CD14-positive monocyte (primary cell): ENCODE measurements at regions not wholly inside any gene's neighbourhood (a gene's known extent, or its start where the extent isn't known, plus 50 kb on each side); places are given as distances from the start of the nearest gene placed in this dataset.

ENCODE experiments used
- DNase-seq, 3 donors: peaks; one replicate each; pipeline ENCODE4 v3.0.0-alpha.2; 2011 to 2022
- H2AFZ ChIP-seq: 2 replicates; pipeline ENCODE4 v1.6.0; 2012; ENCODE audit warnings: mild to moderate bottlenecking, low read depth, low read length, inconsistent platforms; ENCODE audit not compliant: insufficient read depth, poor library complexity, severe bottlenecking
- H3K27ac ChIP-seq, 2 donors: 1 replicate in 1 of 2; 2 replicates in 1 of 2; pipeline ENCODE4 v1.5.1; 2012 to 2013; ENCODE audit warnings: low read length in 2 of 2, control low read depth in 1 of 2, inconsistent platforms in 1 of 2, low read depth in 1 of 2, mild to moderate bottlenecking in 1 of 2
- H3K27me3 ChIP-seq, 2 donors: one replicate each; pipeline versions ENCODE4 v1.6.0 to v1.6.1; 2011 to 2013; ENCODE audit warnings: low read length in 2 of 2; ENCODE audit not compliant: control insufficient read depth in 2 of 2, insufficient read depth in 2 of 2
- H3K36me3 ChIP-seq, 2 donors: replicated peaks in 1 of 2; 1 replicate in 1 of 2; 2 replicates in 1 of 2; pipeline versions ENCODE4 v1.5.1 to v1.6.1; 2012 to 2013; ENCODE audit warnings: low read length in 2 of 2, control low read depth in 1 of 2, inconsistent platforms in 1 of 2, mild to moderate bottlenecking in 1 of 2; ENCODE audit not compliant: insufficient read depth in 2 of 2, control insufficient read depth in 1 of 2
- H3K4me1 ChIP-seq, 2 donors: 1 replicate in 1 of 2; 2 replicates in 1 of 2; pipeline versions ENCODE4 v1.5.1 to v1.6.1; 2012 to 2013; ENCODE audit warnings: low read length in 2 of 2, control low read depth in 1 of 2, inconsistent platforms in 1 of 2, mild to moderate bottlenecking in 1 of 2, moderate library complexity in 1 of 2; ENCODE audit not compliant: insufficient read depth in 2 of 2, control insufficient read depth in 1 of 2
- H3K4me2 ChIP-seq: replicated peaks from 2 replicates; pipeline ENCODE3; 2012; ENCODE audit warnings: low read length, moderate library complexity, mild to moderate bottlenecking; ENCODE audit not compliant: poor library complexity, severe bottlenecking; ENCODE audit errors: extremely low read depth
- H3K4me3 ChIP-seq, 3 experiments: fragments of 200-600 bp in 1 of 3; sonication (generic) in 1 of 3; replicated peaks in 1 of 3; 1 replicate in 2 of 3; 2 replicates in 1 of 3; pipeline ENCODE4 v1.5.1; 2011 to 2013; ENCODE audit warnings: low read length in 3 of 3, mild to moderate bottlenecking in 3 of 3, control low read depth in 2 of 3, low read depth in 2 of 3, inconsistent platforms in 1 of 3, moderate library complexity in 1 of 3
- H3K79me2 ChIP-seq: 2 replicates; pipeline ENCODE4 v1.6.0; 2012; ENCODE audit warnings: mild to moderate bottlenecking, control low read depth, inconsistent platforms, low read length, moderate library complexity; ENCODE audit not compliant: insufficient read depth
- H3K9ac ChIP-seq: 2 replicates; pipeline ENCODE4 v1.6.0; 2017; ENCODE audit warnings: low read length, mild to moderate bottlenecking; ENCODE audit not compliant: insufficient read depth, poor library complexity, severe bottlenecking
- H3K9me3 ChIP-seq, 2 donors: replicated peaks in 1 of 2; 1 replicate in 1 of 2; 2 replicates in 1 of 2; pipeline versions ENCODE4 v1.5.1 to v1.6.1; 2012 to 2013; ENCODE audit warnings: low read length in 2 of 2, control low read depth in 1 of 2; ENCODE audit not compliant: control insufficient read depth in 1 of 2, insufficient read depth in 1 of 2
- H4K20me1 ChIP-seq: 2 replicates; pipeline ENCODE4 v1.6.0; 2012; ENCODE audit warnings: mild to moderate bottlenecking, low read length, control low read depth, moderate library complexity; ENCODE audit not compliant: insufficient read depth
- H3K27ac Mint-ChIP-seq, 7 donors: one replicate each; pipeline ENCODE4 v1.8.0; 2020; ENCODE audit warnings: mild to moderate bottlenecking in 7 of 7, mixed read lengths in 7 of 7, moderate library complexity in 6 of 7, inconsistent platforms in 2 of 7
- H3K27me3 Mint-ChIP-seq, 3 donors: one replicate each; pipeline ENCODE4 v1.8.0; 2021 to 2022; ENCODE audit warnings: low read depth in 3 of 3, mild to moderate bottlenecking in 3 of 3, mixed read lengths in 3 of 3, moderate library complexity in 3 of 3, inconsistent platforms in 1 of 3
- H3K36me3 Mint-ChIP-seq, 2 donors: one replicate each; pipeline ENCODE4 v1.8.0; 2020; ENCODE audit warnings: mixed read lengths in 2 of 2, inconsistent platforms in 1 of 2, mild to moderate bottlenecking in 1 of 2
- H3K4me1 Mint-ChIP-seq: one replicate; pipeline ENCODE4 v1.8.0; 2020; ENCODE audit warnings: mild to moderate bottlenecking, mixed read lengths
- H3K4me3 Mint-ChIP-seq, 2 donors: one replicate each; pipeline ENCODE4 v1.8.0; 2020; ENCODE audit warnings: mild to moderate bottlenecking in 2 of 2, mixed read lengths in 2 of 2, moderate library complexity in 1 of 2
- H3K9me3 Mint-ChIP-seq, 7 donors: one replicate each; pipeline ENCODE4 v1.8.0; 2020 to 2022; ENCODE audit warnings: mixed read lengths in 7 of 7, mild to moderate bottlenecking in 6 of 7, moderate library complexity in 6 of 7, inconsistent platforms in 2 of 7
- CTCF ChIP-seq: fragments of 200-600 bp; IDR thresholded peaks from one replicate; pipeline ENCODE4 v1.8.0; 2022; ENCODE audit warnings: antibody characterized with exemption, mild to moderate bottlenecking
- WGBS: methylation state at CpG from one replicate; pipeline ENCODE4 v1.1.5; 2013; ENCODE audit warnings: missing lambda C conversion rate; ENCODE audit not compliant: insufficient coverage; 5-methylcytosine and 5-hydroxymethylcytosine counted together
- intact Hi-C, 2 donors: fragments of 100-400 bp; cut with micrococcal nuclease; formaldehyde crosslinking; loops; one replicate each; pipeline versions ENCODE4 v1.15.0 to v1.15.1; 2023

GRCh38 chr12:91271185-91271584 is 88.6 kb upstream of the DCN start:
- no peak overlapping the region for H3K4me3 Mint-ChIP-seq
- Histone ChIP-seq H3K4me1 (no peaks in the 10 kb centered on the region), H3K36me3 (no peaks in the 10 kb centered on the region), H3K79me2 (no peaks in the 10 kb centered on the region), H3K27ac (no peak overlapping the region), H3K4me2 (no peak overlapping the region), H2AFZ (no peak overlapping the region), H3K9ac (no peak overlapping the region), H3K4me3 (no peak overlapping the region), H3K9me3 (no peaks in the 10 kb centered on the region), H4K20me1 (no peaks in the 10 kb centered on the region), H3K27me3 (no peaks in the 10 kb centered on the region)
- DNase-seq, result no peak
- no peaks in the 10 kb centered on the region for H3K9me3 Mint-ChIP-seq
- intact Hi-C loops, result no loop called here
- H3K4me1 Mint-ChIP-seq, result no peaks in the 10 kb centered on the region
- no peak overlapping the region for H3K27ac Mint-ChIP-seq
- H3K27me3 Mint-ChIP-seq, result peaks cover 0 to 4% (median 2%) of the 10 kb centered on the region in 3 donors
- H3K36me3 Mint-ChIP-seq, result no peaks in the 10 kb centered on the region
- WGBS, result 96% methylated on average over 4 of the region's 4 CpGs
- TF ChIP-seq CTCF, result no peak

- Histone ChIP-seq H2AFZ (no peak overlapping the region), H3K4me2 (no peak overlapping the region), H3K79me2 (no peaks in the 10 kb centered on the region), H3K27ac (no peak overlapping the region), H3K36me3 (no peaks in the 10 kb centered on the region), H3K4me1 (no peaks in the 10 kb centered on the region), H3K4me3 (no peak overlapping the region), H3K27me3 (no peaks in the 10 kb centered on the region), H3K9ac (no peak overlapping the region), H3K9me3 (no peaks in the 10 kb centered on the region), H4K20me1 (no peaks in the 10 kb centered on the region)
- Mint-ChIP-seq H3K27me3 (peaks cover 0 to 3% (median 0%) of the 10 kb centered on the region in 3 donors), H3K9me3 (peaks cover 0 to 4% (median 0%) of the 10 kb centered on the region in 7 donors), H3K4me3 (no peak overlapping the region), H3K27ac (no peak overlapping the region), H3K36me3 (no peaks in the 10 kb centered on the region), H3K4me1 (no peaks in the 10 kb centered on the region)
- intact Hi-C loops, result no loop called here
- DNase-seq, result no peak
- no peak for TF ChIP-seq CTCF
Measured at GRCh38 chr12:91267039-91267438, 84.4 kb upstream of the DCN start.
